ENCODE measurements at regions not wholly inside any gene's neighbourhood (a gene's known extent, or its start where the extent isn't known, plus 50 kb on each side); places are given as distances from the start of the nearest gene placed in this dataset.
A peak's percentile ranks its signal among the peaks of the same experiment; 100 is the strongest.

GRCh38 chr13:79987761-79988160 is 353.2 kb downstream of the SPRY2 start (continued):
- TF ChIP-seq ETS1 (IDR thresholded peaks at IDR 0.05) = no peak

GRCh38 chr13:79987323-79987722 is 353.6 kb downstream of the SPRY2 start:
- H3K4me1 ChIP-seq (ENCODE audit: insufficient read depth) = no peaks in the 10 kb centered on the region
- peaks cover 3% of the 10 kb centered on the region; the same call in 1 of the 3 replicates for H3K9me3 Mint-ChIP-seq
- no peaks in the 10 kb centered on the region for H3F3A ChIP-seq (replicated peaks; ENCODE audit: low read depth)
- no peak overlapping the region for H3K4me3 Mint-ChIP-seq
- H3K79me2 ChIP-seq (replicated peaks; ENCODE audit: insufficient read depth) = no peaks in the 10 kb centered on the region
- peaks cover 4% of the 10 kb centered on the region for H3K9me2 ChIP-seq (ENCODE audit: insufficient read depth)
- H3K4me3 ChIP-seq = no peak overlapping the region
- ATAC-seq = no peak
- H3K36me3 ChIP-seq (ENCODE audit: insufficient read depth) = no peaks in the 10 kb centered on the region
- H3K27me3 ChIP-seq (ENCODE audit: insufficient read depth) = no peaks in the 10 kb centered on the region
- H3K4me1 Mint-ChIP-seq = peaks cover 6% of the 10 kb centered on the region; the same call in 2 of the 3 replicates
- no peaks in the 10 kb centered on the region for H3K27me3 Mint-ChIP-seq (ENCODE audit: insufficient read depth, low read depth, poor library complexity)
- H2AFZ ChIP-seq = no peak overlapping the region
- no peaks in the 10 kb centered on the region for H4K20me1 ChIP-seq (replicated peaks; ENCODE audit: insufficient read depth)
- peaks cover 3% of the 10 kb centered on the region; the same call in 2 of the 3 replicates for H3K36me3 Mint-ChIP-seq (ENCODE audit: low read depth)
- no peak for DNase-seq (ENCODE audit: low spot score)
- no peak overlapping the region for H3K27ac ChIP-seq (ENCODE audit: low read depth)
- TF ChIP-seq EZH2 (IDR thresholded peaks at IDR 0.05; ENCODE audit: low read depth, unreplicated experiment) (no peak), JUNB (IDR thresholded peaks at IDR 0.05; ENCODE audit: unreplicated experiment) (no peak), CTCF (conservative IDR thresholded peaks at IDR 0.05; ENCODE audit: low read depth in 2 of 2) (no peak)
- H3K27ac Mint-ChIP-seq = no peak overlapping the region
- H3K4me2 ChIP-seq = no peak overlapping the region

- Histone ChIP-seq H2AFZ (peak overlapping the region; percentile 9; the same call in 1 of the 2 replicates), H3K27me3 (ENCODE audit: insufficient read depth) (no peaks in the 10 kb centered on the region), H3F3A (replicated peaks; ENCODE audit: low read depth) (no peaks in the 10 kb centered on the region), H3K36me3 (ENCODE audit: insufficient read depth) (no peaks in the 10 kb centered on the region), H3K4me3 (no peak overlapping the region), H3K79me2 (replicated peaks; ENCODE audit: insufficient read depth) (no peaks in the 10 kb centered on the region), H3K4me1 (ENCODE audit: insufficient read depth) (no peaks in the 10 kb centered on the region), H3K4me2 (no peak overlapping the region), H4K20me1 (replicated peaks; ENCODE audit: insufficient read depth) (no peaks in the 10 kb centered on the region), H3K9me2 (ENCODE audit: insufficient read depth) (peaks cover 4% of the 10 kb centered on the region), H3K27ac (ENCODE audit: low read depth) (no peak overlapping the region)
- no peak overlapping the region for H3K4me3 Mint-ChIP-seq
- ATAC-seq = no peak
- no peak for DNase-seq (ENCODE audit: low spot score)
- peaks cover 3% of the 10 kb centered on the region; the same call in 2 of the 3 replicates for H3K36me3 Mint-ChIP-seq (ENCODE audit: low read depth)
- no peak overlapping the region for H3K27ac Mint-ChIP-seq
- peaks cover 3% of the 10 kb centered on the region; the same call in 1 of the 3 replicates for H3K9me3 Mint-ChIP-seq
- no peaks in the 10 kb centered on the region for H3K27me3 Mint-ChIP-seq (ENCODE audit: insufficient read depth, low read depth, poor library complexity)
- peaks cover 6% of the 10 kb centered on the region; the same call in 2 of the 3 replicates for H3K4me1 Mint-ChIP-seq
- TF ChIP-seq ZNF331 (CRISPR knock-in tag; IDR thresholded peaks at IDR 0.05; ENCODE audit: low read depth) = no peak
- TF ChIP-seq ZNF462 (CRISPR knock-in tag; IDR thresholded peaks at IDR 0.05) = no peak
- TF ChIP-seq ETS1 (IDR thresholded peaks at IDR 0.05) = no peak
- no peak for TF ChIP-seq ZNF114 (CRISPR knock-in tag; IDR thresholded peaks at IDR 0.05)
- TF ChIP-seq JUNB (IDR thresholded peaks at IDR 0.05; ENCODE audit: unreplicated experiment) = no peak
Observed at GRCh38 chr13:79986890-79987289, 354.0 kb downstream of the SPRY2 start.

All from GM23338 (cell line).